ENCODE measurements at regions not wholly inside any gene's neighbourhood (a gene's known extent, or its start where the extent isn't known, plus 50 kb on each side); places are given as distances from the start of the nearest gene placed in this dataset.

DNA sequence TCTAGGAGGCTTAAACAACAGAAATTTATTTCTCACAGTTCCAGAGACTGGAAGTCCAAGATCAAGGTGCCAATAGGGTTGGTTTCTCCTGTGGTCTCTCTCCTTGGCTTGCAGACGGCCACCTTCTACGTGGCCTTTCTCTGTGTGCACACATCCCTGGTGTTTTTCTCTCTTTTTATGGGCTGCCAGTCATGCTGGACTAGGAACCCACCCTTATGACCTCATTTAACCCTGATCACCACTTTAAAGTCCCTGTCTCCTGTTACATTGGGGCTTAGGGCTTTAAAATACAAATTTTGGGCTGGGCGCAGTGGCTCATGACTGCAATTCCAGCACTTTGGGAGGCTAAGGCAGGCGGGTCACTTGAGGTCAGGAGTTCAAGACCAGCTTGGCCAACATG is 157.1 kb downstream of the TLE1 start:
- no peak for DNase-seq (ENCODE audit: low read depth)

DNA sequence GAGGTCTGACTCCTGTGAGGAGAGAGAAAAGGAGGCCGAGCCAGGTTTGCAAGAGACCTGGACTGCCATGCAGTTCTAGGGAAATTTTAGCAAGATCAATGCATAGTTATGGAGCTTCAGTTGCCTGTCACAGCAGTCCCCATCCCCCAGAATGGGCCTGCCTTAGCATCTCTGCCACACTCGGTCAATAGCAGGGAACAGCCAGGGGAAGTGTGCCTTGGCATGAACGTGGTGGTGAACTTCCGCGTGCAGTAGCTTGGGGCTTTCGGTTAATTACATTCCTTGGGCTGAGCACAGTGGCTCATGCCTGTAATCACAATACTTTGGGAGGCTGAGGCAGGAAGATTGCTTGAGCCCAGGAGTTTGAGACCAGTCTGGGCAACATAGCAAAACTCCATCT is 157.8 kb downstream of the TLE1 start:
- no peak for DNase-seq (ENCODE audit: low read depth)

DNA sequence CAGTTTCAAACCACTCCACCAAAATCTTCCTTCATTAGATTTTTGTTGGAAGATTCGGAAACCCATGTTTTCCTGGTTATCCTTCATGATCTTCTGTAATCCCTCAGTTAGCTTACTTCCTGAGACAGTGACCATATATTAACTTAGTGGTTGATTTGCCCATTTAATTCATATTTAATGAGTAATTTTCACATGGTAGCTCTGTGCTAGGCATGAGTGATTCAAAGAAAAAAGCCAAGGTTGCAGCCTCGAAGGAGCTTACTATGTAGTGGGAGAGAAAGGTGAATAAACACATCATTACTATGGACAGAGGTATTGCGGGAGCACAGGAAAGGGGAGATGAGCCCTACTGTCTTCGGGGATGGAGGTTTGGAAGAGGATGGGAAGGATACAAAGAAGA is 158.5 kb downstream of the TLE1 start:
- no peak for DNase-seq (ENCODE audit: low read depth)

DNA sequence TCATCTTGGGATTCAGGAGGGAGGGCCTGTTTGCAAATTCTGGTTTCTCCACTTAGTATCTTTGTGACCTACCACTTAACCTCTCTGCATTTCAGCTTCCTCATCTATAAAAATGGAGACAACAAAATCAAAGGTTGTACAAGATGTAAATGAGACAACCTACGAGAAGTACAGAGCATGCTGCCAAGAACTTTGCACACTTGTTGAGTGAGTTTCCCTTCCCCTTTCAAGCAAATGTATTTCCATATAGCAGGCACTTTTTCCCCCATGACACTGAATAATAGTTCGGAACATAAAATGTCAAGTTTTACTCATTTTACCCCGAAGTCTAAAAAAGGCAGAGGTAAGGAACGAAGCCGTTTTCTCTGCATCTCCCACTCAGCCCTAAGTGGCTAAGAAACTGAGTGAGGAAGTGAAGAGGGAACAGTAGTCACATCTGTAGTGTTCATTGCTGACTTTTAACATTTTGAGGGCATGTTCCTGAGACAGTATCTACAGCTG is 159.0 kb downstream of the TLE1 start:
- no peak for DNase-seq (ENCODE audit: low read depth)

DNA sequence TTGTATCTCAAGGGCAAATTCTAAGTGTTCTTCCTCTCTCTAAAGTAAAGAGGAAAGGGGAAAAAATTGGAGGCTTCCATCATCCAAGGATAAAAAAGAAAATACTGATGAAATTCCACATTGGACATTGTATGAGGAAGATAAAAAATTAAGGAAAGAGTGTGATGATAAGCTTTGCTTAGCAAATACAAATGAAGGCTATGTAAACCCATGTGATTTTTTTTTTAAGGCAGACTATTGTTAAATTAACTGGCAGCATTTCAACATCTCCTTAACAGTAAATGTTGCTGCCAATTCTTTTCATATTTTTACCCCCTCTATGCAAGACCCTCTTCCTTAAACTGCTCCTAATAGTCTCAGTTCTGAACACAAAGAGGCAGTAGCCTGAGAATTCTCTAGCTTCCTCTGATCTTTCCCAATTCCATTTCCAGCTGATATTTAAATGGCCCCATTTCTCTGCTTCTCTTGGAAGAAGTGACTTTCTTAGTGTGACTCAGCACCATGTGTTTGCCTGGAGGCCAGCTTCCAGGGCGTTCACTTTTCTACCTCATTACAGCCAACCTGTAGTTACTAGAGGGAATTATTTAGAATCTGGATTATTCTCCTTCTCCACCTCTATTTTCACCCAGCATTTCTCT is 159.7 kb downstream of the TLE1 start:
- DNase-seq (ENCODE audit: low read depth): peak; percentile 83

DNA sequence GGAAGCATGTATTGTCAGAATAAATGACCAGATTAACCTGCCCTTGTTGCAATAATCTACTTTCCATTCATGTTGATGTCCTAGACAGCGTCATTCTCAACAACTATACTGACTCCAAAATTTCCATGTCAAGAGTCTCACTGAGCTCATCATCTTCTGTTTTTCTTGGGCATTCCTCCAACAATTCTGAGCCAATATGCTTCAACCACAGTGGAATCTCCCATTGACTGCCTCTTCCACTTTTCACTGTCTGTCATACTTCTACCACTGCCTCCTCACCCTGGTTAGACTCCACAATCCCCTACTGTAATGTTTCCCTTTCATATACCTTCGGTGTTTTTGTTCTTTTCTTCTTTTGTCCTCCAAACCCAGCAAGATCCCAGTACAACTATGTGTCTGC is 162.8 kb downstream of the TLE1 start:
- peak; percentile 41 for DNase-seq (ENCODE audit: low read depth)

DNA sequence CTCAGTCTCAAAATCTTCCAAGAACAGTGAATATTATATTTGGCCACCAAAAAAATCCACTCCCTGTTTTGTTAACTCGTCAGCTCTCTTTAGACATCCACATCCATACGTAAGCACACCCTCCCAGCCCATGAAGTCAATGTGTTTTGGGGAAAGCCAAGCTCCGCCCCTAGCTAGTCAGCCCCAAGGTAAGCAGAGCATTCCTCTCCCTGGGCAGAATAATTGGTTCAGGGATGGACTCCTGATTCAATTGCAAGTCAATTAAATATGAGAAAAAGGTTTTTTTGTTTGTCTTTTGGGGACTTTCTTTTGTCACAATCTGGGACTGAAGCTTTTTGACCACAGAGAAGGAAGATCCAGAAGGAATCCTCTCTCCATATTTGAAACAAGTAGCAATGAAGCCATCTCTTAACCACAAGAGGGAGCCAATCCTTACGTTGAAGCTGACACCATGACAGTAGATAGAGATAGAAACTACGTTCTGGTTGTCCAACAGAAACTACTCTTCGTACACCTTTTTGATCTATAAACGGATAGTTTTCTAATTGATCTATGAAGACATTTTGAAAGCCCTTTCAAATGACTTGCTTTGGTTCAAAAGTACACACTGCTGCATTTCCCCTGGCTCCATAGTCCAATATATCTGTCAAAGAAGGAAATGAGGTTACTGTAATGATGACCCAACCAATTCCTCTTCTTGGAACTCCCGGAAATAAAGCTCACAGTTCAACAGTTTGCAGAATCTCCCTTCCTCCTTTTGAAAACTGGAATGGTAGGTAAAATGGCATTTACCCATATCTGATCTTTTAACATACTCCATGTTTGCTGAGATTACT is 166.4 kb downstream of the TLE1 start:
- peak; percentile 79 for DNase-seq (ENCODE audit: low read depth)

DNA sequence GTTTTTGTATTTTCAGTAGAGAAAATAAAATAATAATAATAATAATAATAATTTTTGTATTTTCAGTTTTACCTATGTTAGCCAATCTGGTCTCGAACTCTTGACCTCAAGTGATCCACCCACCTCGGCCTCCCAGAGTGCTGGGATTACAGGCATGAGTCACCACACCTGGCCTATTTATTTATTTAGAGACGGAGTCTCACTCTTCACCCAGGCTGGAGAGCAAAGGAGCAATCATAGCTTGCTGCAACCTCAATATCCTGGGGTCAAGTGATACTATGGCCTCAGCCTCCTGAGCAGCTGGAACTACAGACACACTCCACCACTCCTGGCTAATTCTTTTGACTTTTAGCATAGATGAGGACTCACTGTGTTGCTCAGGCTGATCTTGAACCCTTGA is 167.5 kb downstream of the TLE1 start:
- DNase-seq (ENCODE audit: low read depth): no peak

DNA sequence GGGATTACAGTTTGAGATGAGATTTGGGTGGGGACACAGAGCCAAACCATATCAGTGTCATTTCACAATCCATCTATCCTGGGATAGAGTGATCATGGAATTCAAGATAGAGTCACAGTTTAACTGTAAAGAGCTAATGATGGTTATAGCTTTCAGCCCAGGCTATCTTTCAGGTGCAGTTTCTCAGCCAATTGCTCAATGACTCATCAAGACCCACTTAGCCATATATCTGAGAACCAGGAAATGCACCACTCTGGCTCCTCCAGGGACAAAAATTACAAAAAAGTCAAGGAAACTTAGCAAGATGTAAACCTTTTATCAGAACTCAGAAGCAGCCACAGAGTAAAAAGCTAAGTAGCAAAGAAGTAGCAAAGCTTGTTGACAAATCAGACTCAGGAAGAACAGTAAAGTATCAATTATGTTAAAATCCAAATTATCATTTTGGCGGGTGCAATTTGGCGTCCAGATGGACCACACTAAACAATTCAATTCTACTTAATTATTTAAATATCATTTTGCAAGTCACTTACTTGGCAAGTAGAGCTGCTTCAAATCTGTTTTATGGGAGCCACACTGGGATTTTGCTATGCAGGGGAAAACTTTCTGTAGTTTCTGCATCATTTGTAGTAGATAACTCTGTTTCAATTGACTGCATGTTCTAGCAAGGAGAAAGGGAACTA is 169.4 kb downstream of the TLE1 start:
- no peak for DNase-seq (ENCODE audit: low read depth)

DNA sequence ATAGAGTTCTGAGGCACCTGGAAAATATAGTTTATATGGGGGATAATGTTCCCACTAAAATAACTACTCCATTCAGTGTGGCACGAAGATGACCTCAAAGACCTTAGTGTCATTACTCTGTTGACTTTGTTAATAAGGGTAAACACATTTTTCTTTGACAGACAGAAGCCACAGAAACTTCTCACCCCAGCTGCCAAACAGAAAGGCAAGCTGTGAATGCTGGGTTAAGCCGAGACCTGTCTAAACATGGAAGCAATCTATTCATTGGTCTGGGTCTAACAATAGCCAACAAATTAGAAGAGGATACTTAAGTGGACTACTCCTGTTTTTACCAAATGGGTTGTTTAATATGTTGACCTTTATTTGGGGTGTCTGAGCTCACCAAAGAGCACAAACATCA is 171.4 kb downstream of the TLE1 start:
- DNase-seq (ENCODE audit: low read depth): no peak

DNA sequence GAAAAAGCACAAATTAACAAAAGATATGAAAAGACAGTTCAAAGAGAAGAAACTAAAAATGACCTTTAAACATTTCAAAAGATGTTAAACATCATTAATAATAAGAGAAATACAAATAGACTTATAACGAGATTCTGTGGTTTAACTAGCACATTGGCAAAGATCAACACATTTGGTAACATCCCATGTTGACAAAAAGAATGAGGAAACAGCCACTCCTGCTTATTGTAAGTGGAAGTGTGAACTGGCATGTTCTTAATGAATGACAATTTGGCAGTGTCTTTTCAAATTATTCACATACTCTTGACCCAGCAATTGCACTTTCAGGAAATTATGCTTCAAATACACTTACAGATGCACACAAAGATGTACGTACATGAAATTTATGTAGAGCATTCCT is 176.3 kb downstream of the TLE1 start:
- DNase-seq (ENCODE audit: low read depth): no peak

DNA sequence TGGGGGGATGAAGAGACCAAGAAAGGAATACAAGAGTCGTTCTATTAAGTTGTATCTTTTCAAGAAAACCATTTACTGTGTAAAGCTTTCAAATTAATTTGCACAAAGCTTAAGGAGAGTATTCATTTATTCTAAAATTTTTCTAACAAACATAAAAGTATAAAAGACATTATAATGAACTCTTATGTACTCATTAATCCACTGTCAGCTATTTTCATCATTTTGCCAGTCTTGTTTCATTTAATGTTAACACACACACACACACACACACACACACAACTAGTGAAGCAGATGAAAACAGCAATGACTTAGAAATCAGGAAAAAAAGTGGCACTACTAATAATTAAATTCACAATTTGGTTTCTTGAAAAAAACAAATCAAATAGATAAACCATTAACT is 176.7 kb downstream of the TLE1 start:
- DNase-seq (ENCODE audit: low read depth): no peak

DNA sequence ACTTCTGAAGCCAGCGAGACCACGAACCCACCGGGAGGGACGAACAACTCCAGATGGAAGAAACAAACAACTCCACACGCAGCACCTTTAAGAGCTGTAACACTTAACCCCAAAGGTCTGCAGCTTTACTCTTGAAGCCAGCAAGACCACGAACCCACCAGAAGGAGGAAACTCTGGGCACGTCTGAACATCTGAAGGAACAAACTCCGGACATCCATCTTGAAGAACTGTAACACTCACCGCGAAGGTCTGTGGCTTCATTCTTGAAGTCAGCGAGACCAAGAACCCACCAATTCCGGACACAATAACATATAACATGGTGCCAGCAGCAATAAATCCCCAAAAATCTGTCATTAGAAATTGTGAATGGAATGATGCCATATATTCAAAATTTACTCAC is 180.9 kb downstream of the TLE1 start:
- no peak for DNase-seq (ENCODE audit: low read depth)

DNA sequence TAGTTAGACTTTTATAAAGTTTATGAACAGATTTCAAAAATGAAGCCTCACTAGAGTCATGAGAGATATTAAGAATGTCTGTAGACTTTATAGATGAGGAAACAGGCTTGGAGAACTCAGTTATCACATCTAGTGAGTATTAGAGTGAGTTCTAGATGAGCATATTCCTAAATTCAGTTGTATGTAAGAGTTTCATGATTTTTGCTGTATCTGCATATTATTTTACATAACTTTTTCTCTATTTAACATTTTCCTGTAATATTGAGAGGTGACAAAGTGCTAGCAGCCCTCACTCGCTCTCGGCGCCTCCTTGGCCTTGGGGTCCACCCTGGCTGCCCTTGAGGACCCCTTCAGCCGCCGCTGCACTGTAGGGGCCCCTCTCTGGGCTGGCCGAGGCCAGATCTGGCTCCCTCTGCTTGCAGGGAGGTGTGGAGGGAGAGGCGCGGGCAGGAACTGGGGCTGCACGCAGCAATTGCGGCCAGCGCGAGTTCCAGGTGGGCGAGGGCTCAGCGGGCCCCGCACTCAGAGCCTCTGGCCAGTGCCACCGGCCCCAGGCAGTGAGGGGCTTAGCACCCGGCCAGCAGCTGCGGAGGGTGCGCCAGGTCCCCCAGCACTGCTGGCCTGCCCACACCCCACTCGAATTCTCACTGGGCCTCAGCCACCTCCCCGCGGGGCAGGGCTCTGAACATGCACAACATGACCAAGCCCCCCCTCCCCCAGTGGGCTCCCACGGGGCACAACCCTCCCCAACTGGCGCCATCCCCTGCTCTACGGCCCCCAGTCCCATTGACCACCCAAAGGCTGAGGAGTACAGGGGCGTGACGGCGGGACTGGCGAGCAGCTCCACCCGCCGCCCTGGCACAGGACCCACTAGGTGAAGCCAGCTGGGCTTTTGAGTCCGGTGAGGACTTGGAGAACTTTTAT is 182.1 kb downstream of the TLE1 start:
- no peak for DNase-seq (ENCODE audit: low read depth)

DNA sequence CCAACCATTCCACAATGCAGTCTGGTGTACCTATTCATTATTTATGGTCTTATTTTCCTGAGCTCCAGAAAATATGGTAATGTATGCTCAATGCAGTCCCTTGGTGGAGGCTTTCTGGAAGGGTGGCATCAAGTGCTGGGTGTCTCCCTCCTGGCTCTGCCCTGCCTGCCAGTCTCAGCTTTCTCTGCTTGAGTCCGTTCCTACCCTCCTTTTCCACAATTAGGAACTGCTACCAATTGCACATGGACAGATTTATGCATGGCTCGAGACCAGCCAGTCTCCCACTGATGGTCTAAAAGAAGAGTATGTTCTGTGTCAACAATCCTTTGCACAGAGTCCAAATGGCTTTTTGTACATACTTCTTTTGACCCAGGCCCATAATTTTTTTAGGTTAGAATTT is 189.8 kb downstream of the TLE1 start:
- no peak for DNase-seq (ENCODE audit: low read depth)

DNA sequence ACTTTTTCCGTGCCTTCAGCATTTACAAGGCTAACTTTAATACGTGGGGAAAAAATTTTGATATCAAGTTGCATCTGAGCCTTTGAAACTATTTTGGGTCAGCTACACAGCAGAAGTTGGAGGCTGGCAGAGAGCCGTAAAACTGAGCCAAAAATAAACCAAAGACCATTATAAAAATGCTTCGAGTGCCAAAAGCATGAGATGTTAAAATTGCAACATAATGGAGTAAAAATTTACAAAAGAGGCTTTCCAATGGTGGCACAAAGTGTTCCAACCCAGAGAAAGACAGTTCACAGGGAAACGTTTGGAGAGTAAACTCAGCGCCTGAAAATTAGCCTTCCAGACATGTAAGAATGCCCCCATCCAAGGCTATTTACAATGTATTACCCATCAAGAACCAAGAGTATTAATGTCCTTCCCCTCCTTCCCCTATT is 190.3 kb downstream of the TLE1 start:
- DNase-seq (ENCODE audit: low read depth): peak; percentile 22

DNA sequence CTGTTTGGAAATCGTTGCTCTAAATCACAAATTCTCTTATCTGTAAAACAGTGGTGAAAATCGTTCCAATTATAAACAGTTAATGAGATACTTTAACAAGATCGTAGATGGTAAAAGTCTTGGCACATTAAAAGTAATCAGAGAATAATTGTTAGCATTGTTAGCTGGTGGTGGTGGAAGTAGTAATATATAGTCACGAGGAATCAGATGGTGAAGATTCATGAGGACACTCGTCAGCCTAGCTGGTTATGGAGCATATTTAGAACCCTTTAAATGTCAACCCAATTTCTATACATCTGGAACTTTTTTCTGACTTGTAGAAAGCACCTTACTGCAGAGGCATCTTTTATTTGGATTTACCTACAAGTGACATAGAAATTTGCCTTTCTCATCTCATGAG is 190.8 kb downstream of the TLE1 start:
- no peak for DNase-seq (ENCODE audit: low read depth)

DNA sequence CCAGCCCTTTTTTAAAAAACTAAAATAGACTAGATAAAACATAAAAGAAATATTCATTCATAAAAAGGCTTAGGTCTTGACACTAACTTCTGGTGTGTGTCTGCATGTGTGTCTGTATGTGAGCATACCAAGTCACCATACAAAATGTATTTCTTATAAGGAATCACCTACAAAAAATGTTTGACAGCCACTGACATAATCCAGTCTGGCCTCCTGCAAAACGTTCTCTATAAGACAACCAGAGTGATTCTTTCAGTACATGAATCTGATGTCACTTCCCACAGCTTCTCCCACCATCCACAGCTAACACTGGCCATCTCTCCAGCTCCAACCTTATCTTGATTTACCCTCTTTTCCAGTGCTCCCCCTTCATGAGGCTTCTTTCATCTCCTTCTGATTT is 192.3 kb downstream of the TLE1 start:
- peak; percentile 19 for DNase-seq (ENCODE audit: low read depth)

DNA sequence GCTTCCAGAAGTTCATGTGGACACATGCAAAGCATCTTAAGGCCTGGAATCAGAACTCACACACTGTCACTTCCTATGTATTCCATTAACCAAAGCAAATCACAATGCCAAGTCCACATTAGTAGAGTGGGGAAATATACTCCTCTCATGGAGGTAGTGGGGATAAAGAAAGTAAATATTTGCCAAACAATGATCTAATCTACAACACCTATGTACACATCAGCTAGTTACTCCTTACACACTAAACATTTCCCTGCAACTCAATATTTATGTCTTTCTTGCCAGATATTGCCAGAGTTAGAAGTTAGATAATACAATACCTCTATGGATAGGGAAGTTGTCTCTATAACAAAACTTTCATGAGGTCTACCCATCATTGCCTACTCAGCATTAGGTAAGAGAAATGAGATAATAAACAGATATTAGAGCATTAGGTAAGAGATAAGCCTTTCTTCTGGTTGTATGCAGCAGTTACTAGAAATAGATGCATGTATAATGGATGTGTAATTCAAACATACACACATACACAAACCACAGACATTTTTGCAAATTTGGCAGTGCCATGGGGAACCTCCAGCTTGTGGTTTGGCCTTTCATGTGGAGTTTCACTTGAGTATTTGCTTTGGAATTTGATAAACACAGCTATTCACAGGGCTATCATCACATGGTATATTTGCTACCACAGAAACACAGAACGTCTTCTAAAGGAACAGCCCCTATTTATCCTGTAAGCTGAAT is 196.5 kb downstream of the TLE1 start:
- peak; percentile 96 for DNase-seq (ENCODE audit: low read depth)

DNA sequence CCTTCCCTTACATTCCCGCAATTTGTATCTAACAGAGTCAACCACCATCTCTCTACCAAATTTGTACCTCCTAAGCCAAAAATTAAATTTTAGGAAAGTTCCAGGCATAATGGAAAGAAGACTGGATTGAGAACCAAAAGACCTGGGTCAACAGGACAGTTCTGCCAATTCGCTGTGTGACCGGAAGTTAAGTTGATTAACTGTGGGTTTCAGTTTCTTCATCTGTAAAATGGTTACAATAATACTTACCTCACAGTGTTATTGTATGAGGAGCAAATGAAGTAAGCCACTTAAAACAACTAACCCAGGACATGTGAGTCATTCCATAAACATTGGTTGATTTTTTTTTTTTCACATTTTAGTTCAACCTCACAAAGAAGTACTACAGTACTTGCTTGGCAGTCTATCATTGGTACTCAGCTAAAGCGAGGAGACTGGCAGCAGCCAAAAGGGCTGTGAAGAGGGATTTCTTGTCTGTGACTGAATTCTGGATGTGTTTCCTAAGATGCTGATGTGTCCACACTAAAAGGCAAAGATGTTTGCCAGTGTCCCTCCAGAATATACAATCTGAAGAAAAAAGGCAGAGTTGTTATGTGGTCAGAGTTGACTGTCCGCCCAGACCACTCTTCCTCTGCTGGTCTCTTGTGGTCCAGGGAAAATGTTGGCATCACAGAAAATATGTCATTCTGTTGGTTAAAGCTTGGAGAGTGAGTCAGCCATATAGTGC is 198.6 kb downstream of the TLE1 start:
- DNase-seq (ENCODE audit: low read depth): peak; percentile 77

DNA sequence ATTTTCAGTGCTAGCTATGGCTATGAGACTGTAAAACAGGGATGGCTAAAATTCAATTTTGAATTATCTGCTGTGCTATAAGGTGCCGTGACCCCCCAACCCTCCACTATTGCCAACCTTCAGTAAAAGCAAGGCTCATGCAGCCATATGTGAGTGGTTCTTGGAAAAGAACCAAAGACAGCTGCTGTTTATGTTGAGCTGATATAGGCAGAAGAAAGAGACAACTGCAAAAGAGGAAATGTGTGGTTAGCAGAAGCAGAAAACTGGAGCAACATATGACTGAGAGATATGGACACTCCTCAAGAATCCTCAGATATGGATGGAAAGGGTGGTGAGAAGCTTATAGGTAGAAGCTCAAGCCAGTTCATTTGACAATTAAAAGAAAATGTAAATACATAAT is 200.3 kb downstream of the TLE1 start:
- DNase-seq (ENCODE audit: low read depth): no peak
